NB4 (cell line): ENCODE measurements at regions not wholly inside any gene's neighbourhood (a gene's known extent, or its start where the extent isn't known, plus 50 kb on each side); places are given as distances from the start of the nearest gene placed in this dataset.

Source experiments
- CTCF ChIP-seq: IDR thresholded peaks from one replicate; pipeline ENCODE4 v1.5.1; 2012; ENCODE audit warnings: low read depth, low read length
- MAX ChIP-seq: IDR thresholded peaks from 2 replicates; pipeline ENCODE4 v1.6.1; 2011; ENCODE audit warnings: low read depth, low read length
- POLR2A ChIP-seq: IDR thresholded peaks from 2 replicates; pipeline ENCODE4 v1.6.1; 2011; ENCODE audit warnings: mild to moderate bottlenecking; ENCODE audit not compliant: insufficient read length; ENCODE audit errors: extremely low read depth

- TF ChIP-seq CTCF, result no peak
- no peak for TF ChIP-seq POLR2A
- no peak for TF ChIP-seq MAX
Observed at GRCh38 chr2:181312515-181312927, 144.7 kb upstream of the ITGA4 start.
